ENCODE measurements at regions not wholly inside any gene's neighbourhood (a gene's known extent, or its start where the extent isn't known, plus 50 kb on each side); places are given as distances from the start of the nearest gene placed in this dataset.

DNA sequence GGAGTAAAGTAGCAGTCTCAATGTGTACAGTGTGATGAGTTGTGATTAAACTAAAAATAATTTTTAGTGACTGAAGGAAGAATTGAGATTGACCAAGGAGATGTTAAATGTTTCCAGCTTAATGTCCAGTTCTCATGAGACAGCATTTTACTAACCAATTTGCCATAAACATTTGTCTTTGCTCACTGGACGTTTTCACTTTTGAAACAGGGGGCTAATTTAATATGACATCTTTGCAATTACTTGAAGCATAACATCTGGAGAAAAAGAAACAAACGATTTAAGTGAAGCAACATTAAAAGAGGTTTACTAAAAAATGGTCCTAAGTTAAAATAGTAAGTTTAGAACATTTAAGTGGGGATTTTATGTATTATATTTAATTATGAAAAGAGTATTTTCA is 443.8 kb downstream of the BCKDHB start:
- Mint-ChIP-seq H3K4me3 (no peak overlapping the region), H3K9me3 (peaks cover 40% of the 10 kb centered on the region), H3K27ac (no peak overlapping the region), H3K27me3 (ENCODE audit: low read depth) (no peaks in the 10 kb centered on the region; the same call in 1 of the 2 replicates), H3K4me1 (peaks cover 12% of the 10 kb centered on the region; the same call in 1 of the 2 replicates), H3K36me3 (peaks cover 22% of the 10 kb centered on the region)
- DNase-seq (ENCODE audit: low spot score) (no peak), ATAC-seq (no peak)
- POLR2A ChIA-PET: no interaction called here
- CTCF ChIA-PET: no interaction called here
- TF ChIP-seq AR (CRISPR knock-in tag; IDR thresholded peaks at IDR 0.05): no peak
- TF ChIP-seq TCF7 (CRISPR knock-in tag; IDR thresholded peaks at IDR 0.05; ENCODE audit: low read depth): no peak
- TF ChIP-seq GABPB1 (CRISPR knock-in tag; IDR thresholded peaks at IDR 0.05): no peak
- TF ChIP-seq E2F1 (CRISPR knock-in tag; IDR thresholded peaks at IDR 0.05): no peak
- no peak for TF ChIP-seq SMAD3 (CRISPR knock-in tag; IDR thresholded peaks at IDR 0.05; ENCODE audit: borderline replicate concordance)
- TF ChIP-seq, protein P1, sequence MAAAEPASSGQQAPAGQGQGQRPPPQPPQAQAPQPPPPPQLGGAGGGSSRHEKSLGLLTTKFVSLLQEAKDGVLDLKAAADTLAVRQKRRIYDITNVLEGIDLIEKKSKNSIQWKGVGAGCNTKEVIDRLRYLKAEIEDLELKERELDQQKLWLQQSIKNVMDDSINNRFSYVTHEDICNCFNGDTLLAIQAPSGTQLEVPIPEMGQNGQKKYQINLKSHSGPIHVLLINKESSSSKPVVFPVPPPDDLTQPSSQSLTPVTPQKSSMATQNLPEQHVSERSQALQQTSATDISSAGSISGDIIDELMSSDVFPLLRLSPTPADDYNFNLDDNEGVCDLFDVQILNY (CRISPR knock-in tag; IDR thresholded peaks at IDR 0.05): no peak
- TF ChIP-seq MAX (CRISPR knock-in tag; IDR thresholded peaks at IDR 0.05): no peak
- TF ChIP-seq, protein P2, sequence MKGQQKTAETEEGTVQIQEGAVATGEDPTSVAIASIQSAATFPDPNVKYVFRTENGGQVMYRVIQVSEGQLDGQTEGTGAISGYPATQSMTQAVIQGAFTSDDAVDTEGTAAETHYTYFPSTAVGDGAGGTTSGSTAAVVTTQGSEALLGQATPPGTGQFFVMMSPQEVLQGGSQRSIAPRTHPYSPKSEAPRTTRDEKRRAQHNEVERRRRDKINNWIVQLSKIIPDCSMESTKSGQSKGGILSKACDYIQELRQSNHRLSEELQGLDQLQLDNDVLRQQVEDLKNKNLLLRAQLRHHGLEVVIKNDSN (CRISPR knock-in tag; IDR thresholded peaks at IDR 0.05): no peak
- TF ChIP-seq NFATC4 (CRISPR knock-in tag; IDR thresholded peaks at IDR 0.05): no peak
- TF ChIP-seq PRDM15 (CRISPR knock-in tag; IDR thresholded peaks at IDR 0.05): no peak
- TF ChIP-seq, protein P3, sequence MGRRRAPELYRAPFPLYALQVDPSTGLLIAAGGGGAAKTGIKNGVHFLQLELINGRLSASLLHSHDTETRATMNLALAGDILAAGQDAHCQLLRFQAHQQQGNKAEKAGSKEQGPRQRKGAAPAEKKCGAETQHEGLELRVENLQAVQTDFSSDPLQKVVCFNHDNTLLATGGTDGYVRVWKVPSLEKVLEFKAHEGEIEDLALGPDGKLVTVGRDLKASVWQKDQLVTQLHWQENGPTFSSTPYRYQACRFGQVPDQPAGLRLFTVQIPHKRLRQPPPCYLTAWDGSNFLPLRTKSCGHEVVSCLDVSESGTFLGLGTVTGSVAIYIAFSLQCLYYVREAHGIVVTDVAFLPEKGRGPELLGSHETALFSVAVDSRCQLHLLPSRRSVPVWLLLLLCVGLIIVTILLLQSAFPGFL (CRISPR knock-in tag; IDR thresholded peaks at IDR 0.05; ENCODE audit: borderline replicate concordance): no peak
- TF ChIP-seq, protein P4, sequence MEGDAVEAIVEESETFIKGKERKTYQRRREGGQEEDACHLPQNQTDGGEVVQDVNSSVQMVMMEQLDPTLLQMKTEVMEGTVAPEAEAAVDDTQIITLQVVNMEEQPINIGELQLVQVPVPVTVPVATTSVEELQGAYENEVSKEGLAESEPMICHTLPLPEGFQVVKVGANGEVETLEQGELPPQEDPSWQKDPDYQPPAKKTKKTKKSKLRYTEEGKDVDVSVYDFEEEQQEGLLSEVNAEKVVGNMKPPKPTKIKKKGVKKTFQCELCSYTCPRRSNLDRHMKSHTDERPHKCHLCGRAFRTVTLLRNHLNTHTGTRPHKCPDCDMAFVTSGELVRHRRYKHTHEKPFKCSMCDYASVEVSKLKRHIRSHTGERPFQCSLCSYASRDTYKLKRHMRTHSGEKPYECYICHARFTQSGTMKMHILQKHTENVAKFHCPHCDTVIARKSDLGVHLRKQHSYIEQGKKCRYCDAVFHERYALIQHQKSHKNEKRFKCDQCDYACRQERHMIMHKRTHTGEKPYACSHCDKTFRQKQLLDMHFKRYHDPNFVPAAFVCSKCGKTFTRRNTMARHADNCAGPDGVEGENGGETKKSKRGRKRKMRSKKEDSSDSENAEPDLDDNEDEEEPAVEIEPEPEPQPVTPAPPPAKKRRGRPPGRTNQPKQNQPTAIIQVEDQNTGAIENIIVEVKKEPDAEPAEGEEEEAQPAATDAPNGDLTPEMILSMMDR (IDR thresholded peaks at IDR 0.05): no peak
- TF ChIP-seq GTF2I (CRISPR knock-in tag; conservative IDR thresholded peaks at IDR 0.05): no peak
- no peak for TF ChIP-seq MXD4 (CRISPR knock-in tag; IDR thresholded peaks at IDR 0.05; ENCODE audit: borderline replicate concordance)
- TF ChIP-seq ZNF416 (CRISPR knock-in tag; IDR thresholded peaks at IDR 0.05): no peak
- no peak for TF ChIP-seq JAZF1 (CRISPR knock-in tag; IDR thresholded peaks at IDR 0.05)
- no peak for TF ChIP-seq IRF2 (CRISPR knock-in tag; IDR thresholded peaks at IDR 0.05; ENCODE audit: borderline replicate concordance, low read depth)

Data from WTC11 (cell line).